GM06990 (cell line): ENCODE measurements at regions not wholly inside any gene's neighbourhood (a gene's known extent, or its start where the extent isn't known, plus 50 kb on each side); places are given as distances from the start of the nearest gene placed in this dataset.

Experiments
- DNase-seq: peaks from one replicate; pipeline ENCODE4 v3.0.0-alpha.2; 2011; ENCODE audit not compliant: insufficient read length; ENCODE audit errors: extremely low read depth
- H3K27me3 ChIP-seq: replicated peaks from 2 replicates; pipeline ENCODE4 v1.6.0; 2011; ENCODE audit warnings: low read length; ENCODE audit not compliant: control insufficient read depth, insufficient read depth
- H3K36me3 ChIP-seq: 2 replicates; pipeline ENCODE4 v1.5.1; 2011; ENCODE audit warnings: low read length; ENCODE audit not compliant: control insufficient read depth, insufficient read depth
- H3K4me3 ChIP-seq: replicated peaks from 2 replicates; pipeline ENCODE4 v1.5.1; 2011; ENCODE audit warnings: low read depth, mild to moderate bottlenecking, control low read depth, low read length
- CTCF ChIP-seq: IDR thresholded peaks from 2 replicates; pipeline ENCODE4 v1.5.1; 2011; ENCODE audit warnings: low read length, control low read depth, mild to moderate bottlenecking, inconsistent platforms; ENCODE audit not compliant: insufficient read depth, poor library complexity, severe bottlenecking

- no peak for DNase-seq
- no peak for TF ChIP-seq CTCF
- Histone ChIP-seq H3K36me3 (0 out of 2 replicates have a peak, but pooled peaks cover 1% of the 10 kb centered on the region), H3K27me3 (no peaks in the 10 kb centered on the region), H3K4me3 (no peak overlapping the region)
Measured at GRCh38 chr7:130975731-130976130, 241.7 kb upstream of the KLF14 start.

GRCh38 chr7:130982160-130982638 is 248.2 kb upstream of the KLF14 start:
- DNase-seq: no peak
- TF ChIP-seq CTCF: peak; percentile 77
- Histone ChIP-seq H3K36me3 (peaks cover 4% of the 10 kb centered on the region), H3K4me3 (no peak overlapping the region), H3K27me3 (no peaks in the 10 kb centered on the region)

- no peak for DNase-seq
- no peak for TF ChIP-seq CTCF
- Histone ChIP-seq H3K36me3 (peaks cover 4% of the 10 kb centered on the region), H3K27me3 (no peaks in the 10 kb centered on the region), H3K4me3 (no peak overlapping the region)
Measured at GRCh38 chr7:130982651-130983050, 248.6 kb upstream of the KLF14 start.

- H3K4me3 ChIP-seq: no peak overlapping the region
- peaks cover 4% of the 10 kb centered on the region for H3K36me3 ChIP-seq
- DNase-seq: no peak
- no peaks in the 10 kb centered on the region for H3K27me3 ChIP-seq
- no peak for TF ChIP-seq CTCF
Measured at GRCh38 chr7:130985361-130985760, 251.4 kb upstream of the KLF14 start.

GRCh38 chr7:130986261-130986690 is 252.3 kb upstream of the KLF14 start:
- Histone ChIP-seq H3K36me3 (peaks cover 6% of the 10 kb centered on the region), H3K27me3 (no peaks in the 10 kb centered on the region), H3K4me3 (no peak overlapping the region)
- no peak for TF ChIP-seq CTCF
- no peak for DNase-seq

- TF ChIP-seq CTCF: no peak
- Histone ChIP-seq H3K4me3 (no peak overlapping the region), H3K36me3 (peaks cover 6% of the 10 kb centered on the region), H3K27me3 (no peaks in the 10 kb centered on the region)
- no peak for DNase-seq
Measured at GRCh38 chr7:130987092-130987491, 253.1 kb upstream of the KLF14 start.
